Ovary (tissue), 7 donors: ENCODE measurements at regions not wholly inside any gene's neighbourhood (a gene's known extent, or its start where the extent isn't known, plus 50 kb on each side); places are given as distances from the start of the nearest gene placed in this dataset.

Experiments
- DNase-seq, 5 donors: peaks; one replicate each; pipeline ENCODE4 v3.0.0-alpha.2; 2019 to 2020
- H3K27ac ChIP-seq, 2 donors: fragments of 200-600 bp; one replicate each; pipeline versions ENCODE4 v1.5.1 to v1.8.0; 2019 to 2022
- H3K27me3 ChIP-seq: fragments of 200-600 bp; one replicate; pipeline ENCODE4 v1.8.0; 2022
- H3K36me3 ChIP-seq: fragments of 200-600 bp; sonication (generic); one replicate; pipeline ENCODE4 v1.5.1; 2019
- H3K4me1 ChIP-seq: one replicate; pipeline ENCODE4 v1.8.1; 2013; ENCODE audit warnings: mild to moderate bottlenecking, moderate library complexity; ENCODE audit not compliant: insufficient read depth
- H3K4me3 ChIP-seq: fragments of 200-600 bp; sonication (generic); one replicate; pipeline ENCODE4 v1.5.1; 2017
- H3K9me3 ChIP-seq, 2 donors: fragments of 200-600 bp in 1 of 2; sonication (generic) in 1 of 2; one replicate each; pipeline versions ENCODE4 v1.5.1 to v1.8.1; 2013 to 2019; ENCODE audit warnings: mild to moderate bottlenecking in 1 of 2, moderate library complexity in 1 of 2
- EP300 ChIP-seq: sonication (generic); formaldehyde crosslinking; IDR thresholded peaks from one replicate; pipeline ENCODE4 v1.6.1; 2017; ENCODE audit warnings: antibody characterized with exemption
- POLR2A ChIP-seq: fragments of 450-650 bp; IDR thresholded peaks from one replicate; pipeline ENCODE4 v1.6.1; 2017; ENCODE audit warnings: antibody characterized with exemption, mild to moderate bottlenecking, moderate library complexity
- WGBS, 3 donors: extraction: QIAGEN DNeasy Blood & Tissue Kit in 1 of 3; methylation state at CpG; one replicate each; pipeline versions ENCODE4 v1.1.5 to v1.1.7; 2013 to 2017; 5-methylcytosine and 5-hydroxymethylcytosine counted together
- intact Hi-C, 4 donors: fragments of 100-400 bp; cut with DNase I; formaldehyde crosslinking; loops; one replicate each; pipeline versions ENCODE4 v1.11.0 to v1.15.1; 2022 to 2023
- TF ChIP-seq, protein P1 (sequence below), 3 donors: fragments of 450-650 bp in 2 of 3; fragments of 200-600 bp in 1 of 3; IDR thresholded peaks; one replicate each; pipeline versions ENCODE4 v1.5.1 to v1.8.0; 2016 to 2022; ENCODE audit warnings: antibody characterized with exemption in 3 of 3, mild to moderate bottlenecking in 1 of 3
- donor health status: DM: no; HTN: no; CAD: no; lungs with moderate emphysema.
- donor health status: DM: no; HTN: no; CAD: no.
- donor health status: Bipolar disorder and iron deficiency.
- donor health status: DM: no; HTN: no; CAD: no.
- donor health status: DM: yes; HTN: yes; CAD: no.

DNA sequence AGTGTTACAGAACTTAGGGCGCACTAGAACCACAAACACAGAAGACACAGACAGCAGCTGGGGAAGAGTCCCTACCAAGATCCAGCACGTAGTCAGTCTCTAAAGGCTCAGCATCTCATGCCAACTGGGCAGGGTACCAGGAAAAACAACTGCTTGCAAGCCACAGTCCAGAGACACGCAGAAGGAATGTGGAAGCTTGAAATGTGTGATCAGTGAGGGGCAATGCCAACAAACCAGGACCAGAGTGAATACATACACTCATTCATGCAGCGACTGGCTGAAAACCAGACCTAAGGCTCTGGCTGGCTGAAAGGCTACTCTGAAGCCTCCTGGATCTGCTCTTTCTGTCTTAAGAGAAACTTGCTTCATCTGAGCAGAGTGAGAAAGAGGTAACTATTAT is 1484.8 kb downstream of the EFNB2 start:
- intact Hi-C loops: no loop called here
- Histone ChIP-seq H3K27ac (no peak overlapping the region), H3K9me3 (no peaks in the 10 kb centered on the region), H3K4me3 (no peak overlapping the region), H3K27me3 (no peaks in the 10 kb centered on the region), H3K4me1 (no peaks in the 10 kb centered on the region), H3K36me3 (no peaks in the 10 kb centered on the region)
- TF ChIP-seq EP300: no peak
- TF ChIP-seq, protein P1, sequence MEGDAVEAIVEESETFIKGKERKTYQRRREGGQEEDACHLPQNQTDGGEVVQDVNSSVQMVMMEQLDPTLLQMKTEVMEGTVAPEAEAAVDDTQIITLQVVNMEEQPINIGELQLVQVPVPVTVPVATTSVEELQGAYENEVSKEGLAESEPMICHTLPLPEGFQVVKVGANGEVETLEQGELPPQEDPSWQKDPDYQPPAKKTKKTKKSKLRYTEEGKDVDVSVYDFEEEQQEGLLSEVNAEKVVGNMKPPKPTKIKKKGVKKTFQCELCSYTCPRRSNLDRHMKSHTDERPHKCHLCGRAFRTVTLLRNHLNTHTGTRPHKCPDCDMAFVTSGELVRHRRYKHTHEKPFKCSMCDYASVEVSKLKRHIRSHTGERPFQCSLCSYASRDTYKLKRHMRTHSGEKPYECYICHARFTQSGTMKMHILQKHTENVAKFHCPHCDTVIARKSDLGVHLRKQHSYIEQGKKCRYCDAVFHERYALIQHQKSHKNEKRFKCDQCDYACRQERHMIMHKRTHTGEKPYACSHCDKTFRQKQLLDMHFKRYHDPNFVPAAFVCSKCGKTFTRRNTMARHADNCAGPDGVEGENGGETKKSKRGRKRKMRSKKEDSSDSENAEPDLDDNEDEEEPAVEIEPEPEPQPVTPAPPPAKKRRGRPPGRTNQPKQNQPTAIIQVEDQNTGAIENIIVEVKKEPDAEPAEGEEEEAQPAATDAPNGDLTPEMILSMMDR (IDR thresholded peaks at IDR 0.05): no peak
- WGBS, 3 donors: 79 to 82% (median 80%) methylated on average over 4 of the region's 4 CpGs
- no peak for DNase-seq

DNA sequence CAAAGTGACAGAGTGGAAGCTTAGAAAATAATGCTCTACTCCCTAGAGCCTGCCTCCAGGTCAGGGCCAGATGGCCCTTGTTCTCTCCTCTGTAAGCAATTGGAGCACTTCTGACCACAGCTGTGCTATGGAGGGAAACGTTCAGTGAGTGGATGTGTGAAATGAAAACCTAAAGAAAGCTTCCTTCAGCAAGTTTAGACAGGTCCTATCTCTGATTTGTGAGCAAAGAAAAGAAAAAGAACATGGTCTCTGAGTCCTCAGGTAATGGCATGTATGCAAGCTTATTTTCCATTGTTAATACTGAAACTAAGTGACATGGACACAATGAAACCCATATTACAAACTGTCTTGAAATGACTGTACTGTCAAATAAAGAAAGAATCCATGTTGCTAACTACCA is 1486.8 kb downstream of the EFNB2 start:
- H3K4me3 ChIP-seq: no peak overlapping the region
- H3K4me1 ChIP-seq: no peaks in the 10 kb centered on the region
- no peak overlapping the region for H3K27ac ChIP-seq
- intact Hi-C loops: no loop called here
- H3K9me3 ChIP-seq: no peaks in the 10 kb centered on the region
- H3K27me3 ChIP-seq: no peaks in the 10 kb centered on the region
- no peak for TF ChIP-seq EP300
- no peaks in the 10 kb centered on the region for H3K36me3 ChIP-seq
- DNase-seq: no peak
- 9 to 20% (median 13%) methylated on average over 1 of the region's 1 CpG for WGBS, 3 donors

DNA sequence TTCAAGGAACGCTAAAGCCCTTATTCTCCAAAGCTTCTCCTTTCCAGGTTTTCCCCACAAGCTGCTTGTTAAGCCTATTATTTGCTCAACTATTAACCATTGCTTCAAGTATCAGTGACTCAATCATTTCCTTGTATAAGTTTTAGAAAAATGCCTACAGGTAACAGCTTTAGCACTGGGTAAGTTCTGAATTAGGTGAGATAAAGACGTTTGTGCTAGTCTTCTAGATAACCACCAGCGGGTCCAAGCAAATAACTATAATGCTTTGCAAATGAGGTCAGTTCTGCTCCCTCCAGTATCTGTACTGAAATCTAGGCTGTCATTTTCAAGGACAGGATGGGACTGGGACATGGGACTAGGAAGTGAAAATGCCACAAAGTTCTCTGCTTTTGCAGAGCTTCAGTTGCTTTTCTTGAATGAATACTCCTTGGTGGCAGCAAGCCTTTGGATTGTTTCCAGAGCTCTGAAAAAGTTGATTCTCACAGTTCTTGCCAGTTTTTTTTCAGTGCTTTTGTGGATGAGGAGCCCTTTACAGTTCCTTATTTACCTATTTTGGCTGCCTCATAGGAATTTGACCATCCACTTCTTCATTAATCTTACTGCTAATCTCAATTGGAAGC is 1487.7 kb downstream of the EFNB2 start:
- no peak for DNase-seq
- Histone ChIP-seq H3K36me3 (no peaks in the 10 kb centered on the region), H3K27me3 (no peaks in the 10 kb centered on the region), H3K27ac (no peak overlapping the region), H3K4me3 (no peak overlapping the region), H3K9me3 (no peaks in the 10 kb centered on the region), H3K4me1 (no peaks in the 10 kb centered on the region)
- intact Hi-C loops: no loop called here
- TF ChIP-seq POLR2A (no peak), EP300 (no peak)
- TF ChIP-seq, protein P1 (IDR thresholded peaks at IDR 0.05): no peak
- WGBS, 3 donors: 58 to 69% (median 60%) methylated on average over 3 of the region's 3 CpGs

DNA sequence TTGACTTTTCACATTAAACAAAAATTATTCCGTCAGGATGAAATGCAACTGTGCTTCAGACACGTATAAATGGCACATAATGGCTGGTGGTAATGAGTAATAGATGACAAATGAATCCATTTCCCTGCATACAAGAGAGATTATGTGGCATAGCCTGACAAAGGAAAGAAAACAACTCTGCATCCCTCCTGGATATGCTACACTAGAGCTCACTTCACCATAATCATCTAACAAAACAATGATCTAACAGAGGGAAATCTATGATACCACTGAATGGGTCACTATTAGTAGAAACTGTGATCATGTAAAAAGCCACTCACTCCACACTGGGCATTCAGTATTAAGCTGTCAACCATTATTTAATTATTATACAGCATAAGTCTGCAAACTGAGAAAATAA is 1498.4 kb downstream of the EFNB2 start:
- H3K9me3 ChIP-seq: no peaks in the 10 kb centered on the region
- no peak for TF ChIP-seq POLR2A
- TF ChIP-seq, protein P1 (IDR thresholded peaks at IDR 0.05): no peak
- no peak for TF ChIP-seq EP300
- intact Hi-C loops: no loop called here
- H3K4me3 ChIP-seq: no peak overlapping the region
- no peak for DNase-seq
- H3K27ac ChIP-seq: no peak overlapping the region
- no peaks in the 10 kb centered on the region for H3K4me1 ChIP-seq
- 91 to 92% (median 91%) methylated on average over 2 of the region's 2 CpGs for WGBS, 3 donors
- H3K36me3 ChIP-seq: no peaks in the 10 kb centered on the region
- no peaks in the 10 kb centered on the region for H3K27me3 ChIP-seq

DNA sequence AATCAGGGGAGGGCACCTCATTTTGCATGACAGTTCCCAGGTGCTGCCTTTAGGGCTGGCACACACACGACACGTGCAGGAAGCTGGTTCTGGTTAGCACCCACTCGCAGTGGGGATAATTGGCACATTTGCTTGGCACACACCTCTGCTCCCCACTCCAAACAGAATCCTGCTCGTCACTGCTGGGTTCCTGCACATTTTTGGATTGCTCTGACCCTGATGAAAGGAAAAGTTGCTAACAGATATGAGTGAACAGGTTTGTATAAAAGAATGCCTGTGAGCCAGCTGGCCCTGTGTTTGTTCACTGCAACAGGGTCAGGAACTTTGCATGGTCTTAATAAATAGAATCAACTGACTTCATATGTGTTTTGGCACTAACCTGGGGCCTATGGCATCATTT is 1500.4 kb downstream of the EFNB2 start:
- H3K4me1 ChIP-seq: no peaks in the 10 kb centered on the region
- 60 to 72% (median 68%) methylated on average over 4 of the region's 4 CpGs for WGBS, 3 donors
- no peaks in the 10 kb centered on the region for H3K27me3 ChIP-seq
- intact Hi-C loops: no loop called here
- H3K27ac ChIP-seq: no peak overlapping the region
- H3K9me3 ChIP-seq: no peaks in the 10 kb centered on the region
- TF ChIP-seq, protein P1 (IDR thresholded peaks at IDR 0.05): no peak
- no peak for TF ChIP-seq POLR2A
- H3K4me3 ChIP-seq: no peak overlapping the region
- DNase-seq: no peak
- no peaks in the 10 kb centered on the region for H3K36me3 ChIP-seq
